DND-41 (cell line): ENCODE measurements at regions not wholly inside any gene's neighbourhood (a gene's known extent, or its start where the extent isn't known, plus 50 kb on each side); places are given as distances from the start of the nearest gene placed in this dataset.

Source experiments
- CTCF ChIP-seq: IDR thresholded peaks from 2 replicates; pipeline ENCODE4 v1.5.1; 2012; ENCODE audit warnings: borderline replicate concordance, low read length, moderate library complexity, mild to moderate bottlenecking; ENCODE audit not compliant: poor library complexity, severe bottlenecking; ENCODE audit errors: extremely low read depth
- EZH2 ChIP-seq: IDR thresholded peaks from 3 replicates; pipeline ENCODE4 v1.6.1; 2012; ENCODE audit warnings: borderline replicate concordance, low read depth, mild to moderate bottlenecking, moderate library complexity, low read length, inconsistent platforms; ENCODE audit not compliant: severe bottlenecking

DNA sequence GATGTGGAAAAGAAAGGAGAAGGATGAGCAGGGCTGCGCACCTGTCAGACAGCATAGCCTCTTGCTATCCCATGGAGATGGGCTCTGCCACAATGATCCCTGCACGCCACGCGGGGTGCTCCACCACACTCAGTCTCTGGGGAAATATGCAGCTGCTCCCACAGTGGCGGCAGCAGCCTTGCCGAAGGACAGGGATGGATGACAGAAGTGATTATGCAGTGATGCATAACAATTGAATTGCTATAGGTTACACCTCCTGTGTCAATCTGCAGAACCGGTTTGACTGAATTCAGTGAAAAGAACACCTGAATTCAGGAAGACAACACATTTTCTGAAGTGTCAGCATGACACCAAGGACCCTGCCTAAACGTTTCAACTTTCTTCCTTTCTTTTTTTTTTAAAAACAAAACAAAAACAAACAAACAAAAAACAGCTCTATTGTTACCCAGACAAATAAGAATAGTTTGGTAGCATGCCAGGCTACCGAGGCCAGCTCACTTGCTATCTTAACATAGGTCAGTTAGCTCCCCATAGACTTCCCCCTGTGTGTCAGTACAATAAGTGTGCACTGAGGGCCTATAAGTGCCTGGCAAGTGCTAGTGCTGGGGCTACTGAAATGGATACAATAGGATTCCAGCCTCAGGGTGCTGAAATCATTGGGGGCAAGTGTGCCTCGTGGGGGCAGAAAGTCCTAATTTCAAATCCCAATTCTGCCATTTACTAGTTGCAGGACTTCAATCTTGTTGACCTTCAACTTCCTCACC lies 127.6 kb upstream of the LMO4 start:
- no peak for TF ChIP-seq CTCF
- TF ChIP-seq EZH2 = no peak
